ENCODE measurements at regions not wholly inside any gene's neighbourhood (a gene's known extent, or its start where the extent isn't known, plus 50 kb on each side); places are given as distances from the start of the nearest gene placed in this dataset.

DNA sequence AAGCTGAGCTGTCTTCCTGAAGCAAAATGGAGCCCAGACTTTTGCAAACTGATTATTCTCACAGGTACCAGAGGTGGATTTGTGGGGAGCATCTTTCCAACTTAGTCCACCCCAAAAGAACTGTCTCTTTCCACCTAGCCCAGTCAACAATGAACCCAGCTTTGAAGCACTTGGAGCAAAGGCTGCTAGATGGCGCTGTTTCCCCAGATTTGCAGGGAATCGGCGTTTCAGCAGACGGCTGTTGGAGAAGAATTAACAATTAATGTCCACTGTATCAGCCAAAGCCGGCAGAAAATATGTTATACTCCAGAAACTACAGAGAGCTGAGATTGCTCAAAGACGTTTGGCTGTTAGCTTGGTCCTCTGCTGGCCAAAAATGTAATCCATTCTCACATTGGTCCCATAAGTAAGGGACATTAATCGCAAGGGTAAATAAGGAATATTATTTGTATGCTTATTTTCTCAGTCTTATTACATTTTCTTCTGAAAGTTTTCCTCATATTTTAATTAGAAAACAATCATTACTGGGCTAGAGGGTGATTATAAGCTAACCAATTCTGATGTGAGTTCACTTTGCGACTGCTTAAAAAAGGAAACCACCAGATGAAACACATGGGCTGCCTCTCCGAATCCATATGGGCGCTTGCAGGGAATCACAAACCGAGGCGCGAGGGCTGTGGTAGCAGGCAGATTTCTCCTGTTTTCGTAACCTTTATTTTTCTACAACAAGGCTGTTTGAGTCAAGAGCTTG lies 423.8 kb upstream of the MEX3C start:
- Mint-ChIP-seq H3K4me1 (no peaks in the 10 kb centered on the region), H3K36me3 (ENCODE audit: low read depth) (no peaks in the 10 kb centered on the region), H3K27me3 (peaks cover 5% of the 10 kb centered on the region), H3K27ac (no peak overlapping the region), H3K4me3 (no peak overlapping the region), H3K9me3 (no peaks in the 10 kb centered on the region)
- POLR2A ChIA-PET, result no interaction called here
- peak; percentile 41 for DNase-seq
- CTCF ChIA-PET, result interaction anchor here (0.5 to 1.4 kb wide), 8 partner anchors 9 to 667 kb away, joined by 3 to 8 read pairs (median 3); no protein-coding TSS in a partner anchor

DNA sequence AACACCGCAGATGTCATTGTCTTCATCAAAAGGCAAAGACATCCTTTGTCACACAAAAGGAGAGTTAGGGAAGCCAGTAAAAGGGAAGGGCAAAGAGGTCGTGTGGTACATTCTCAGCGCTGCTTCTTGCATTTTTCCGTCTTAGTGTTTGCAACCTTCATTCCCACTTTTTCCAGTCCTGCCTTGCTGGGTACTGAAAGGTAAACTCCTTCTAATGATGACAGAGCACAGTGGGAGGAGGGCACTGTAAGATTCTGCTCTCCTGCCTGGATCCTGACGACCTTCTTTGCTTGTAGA lies 424.3 kb upstream of the MEX3C start:
- no peaks in the 10 kb centered on the region for H3K36me3 Mint-ChIP-seq (ENCODE audit: low read depth)
- no peak for DNase-seq
- ChIA-PET CTCF (interaction anchor here (0.8 to 1.4 kb wide), 5 partner anchors 8 to 667 kb away, joined by 3 to 8 read pairs (median 3); no protein-coding TSS in a partner anchor), POLR2A (no interaction called here)
- no peak overlapping the region for H3K27ac Mint-ChIP-seq
- H3K9me3 Mint-ChIP-seq, result no peaks in the 10 kb centered on the region
- no peak overlapping the region for H3K4me3 Mint-ChIP-seq
- no peaks in the 10 kb centered on the region for H3K4me1 Mint-ChIP-seq
- peaks cover 5% of the 10 kb centered on the region for H3K27me3 Mint-ChIP-seq

DNA sequence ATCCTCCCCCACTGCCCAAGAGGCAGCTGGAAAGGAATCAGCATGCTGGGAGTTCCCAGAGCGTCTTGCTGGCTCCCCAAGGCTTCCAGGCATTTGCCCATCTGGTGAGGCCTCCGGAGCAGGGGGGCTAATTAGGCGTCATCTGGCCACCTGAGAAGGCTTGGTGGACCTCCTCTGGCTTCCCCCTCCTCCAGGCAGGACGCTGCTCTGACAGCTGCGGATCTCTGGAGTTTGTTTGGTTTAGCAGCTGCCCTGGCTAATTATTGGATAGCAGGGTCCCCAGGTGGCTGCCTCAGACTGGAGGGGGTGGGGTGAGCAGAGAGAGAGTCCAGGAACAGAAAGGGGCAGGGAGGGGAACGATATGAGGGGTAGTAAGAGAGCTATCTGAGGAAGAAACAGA lies 425.2 kb upstream of the MEX3C start:
- Mint-ChIP-seq H3K9me3 (no peaks in the 10 kb centered on the region), H3K27ac (no peak overlapping the region), H3K36me3 (ENCODE audit: low read depth) (no peaks in the 10 kb centered on the region), H3K4me3 (no peak overlapping the region), H3K27me3 (peaks cover 5% of the 10 kb centered on the region), H3K4me1 (no peaks in the 10 kb centered on the region)
- ChIA-PET POLR2A (no interaction called here), CTCF (interaction anchor here (0.8 kb wide), 1 partner anchor 512 kb away, joined by 3 read pairs; no protein-coding TSS in a partner anchor)
- DNase-seq, result no peak

DNA sequence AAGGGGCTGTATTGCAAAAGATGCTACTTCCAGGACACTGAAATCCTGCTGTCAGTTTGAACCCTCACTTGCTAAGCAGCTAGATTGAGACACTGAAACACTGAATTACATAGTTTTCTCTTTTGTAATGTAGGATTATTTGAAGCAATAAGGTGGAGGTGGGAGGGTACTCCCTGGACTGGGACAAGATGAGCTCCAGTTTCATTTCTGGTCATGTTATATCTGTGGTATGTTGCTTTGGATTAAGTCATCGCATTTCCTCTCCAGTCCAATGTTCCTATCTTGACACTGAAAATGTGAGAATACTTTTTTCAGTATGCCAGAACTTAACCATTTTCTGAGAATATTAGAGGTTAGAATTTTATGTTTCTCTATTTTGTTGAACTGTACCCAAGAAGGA lies 426.2 kb upstream of the MEX3C start:
- peaks cover 5% of the 10 kb centered on the region for H3K27me3 Mint-ChIP-seq
- DNase-seq, result no peak
- no peaks in the 10 kb centered on the region for H3K9me3 Mint-ChIP-seq
- H3K4me1 Mint-ChIP-seq, result no peaks in the 10 kb centered on the region
- H3K27ac Mint-ChIP-seq, result no peak overlapping the region
- CTCF ChIA-PET, result no interaction called here
- POLR2A ChIA-PET, result no interaction called here
- no peaks in the 10 kb centered on the region for H3K36me3 Mint-ChIP-seq (ENCODE audit: low read depth)
- no peak overlapping the region for H3K4me3 Mint-ChIP-seq

DNA sequence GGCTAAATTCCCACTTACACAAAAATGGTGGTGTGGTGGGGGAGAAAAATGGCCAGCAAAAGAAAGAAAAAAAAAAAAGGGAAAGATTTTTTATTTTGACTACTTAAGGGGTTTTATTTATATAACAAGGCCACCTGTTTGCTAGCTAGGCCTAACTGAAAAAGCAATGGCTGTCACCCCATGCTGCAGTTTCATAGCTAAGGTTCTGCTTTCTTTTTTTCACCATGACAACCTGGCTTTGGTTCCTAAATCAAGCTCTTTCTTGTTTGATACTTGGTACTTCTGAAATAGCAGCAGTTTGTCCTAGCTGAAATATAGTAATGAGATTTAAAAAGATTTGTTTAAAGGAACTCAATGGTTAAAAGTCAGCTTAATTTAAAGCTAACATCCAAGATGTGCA lies 433.2 kb upstream of the MEX3C start:
- H3K4me3 Mint-ChIP-seq, result no peak overlapping the region
- H3K4me1 Mint-ChIP-seq, result no peaks in the 10 kb centered on the region
- CTCF ChIA-PET, result interaction anchor here (2.0 kb wide), 1 partner anchor 10 kb away, joined by 8 read pairs; no protein-coding TSS in a partner anchor
- H3K27ac Mint-ChIP-seq, result no peak overlapping the region
- no peaks in the 10 kb centered on the region for H3K27me3 Mint-ChIP-seq
- POLR2A ChIA-PET, result no interaction called here
- peaks cover 10% of the 10 kb centered on the region for H3K9me3 Mint-ChIP-seq
- no peak for DNase-seq
- H3K36me3 Mint-ChIP-seq (ENCODE audit: low read depth), result no peaks in the 10 kb centered on the region

DNA sequence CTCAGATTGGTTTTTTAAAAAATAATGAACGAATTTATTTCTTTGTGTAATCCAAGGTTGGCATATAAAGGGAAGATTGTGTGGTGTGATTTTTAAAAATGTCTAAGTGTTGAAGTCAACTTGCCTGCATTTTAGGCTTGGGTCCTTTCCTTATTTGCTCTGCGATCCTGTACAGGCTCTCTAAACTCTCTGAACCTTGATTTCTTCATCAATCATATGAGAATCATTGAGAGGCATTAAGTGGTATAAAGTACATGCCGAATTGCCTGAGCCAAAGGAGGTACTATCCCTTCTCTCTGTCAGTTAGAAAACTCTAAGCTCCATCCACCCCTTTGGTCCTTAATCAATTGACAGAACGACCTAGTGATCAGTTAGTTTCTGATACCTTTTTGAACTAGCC lies 440.4 kb upstream of the MEX3C start:
- no peaks in the 10 kb centered on the region for H3K36me3 Mint-ChIP-seq (ENCODE audit: low read depth)
- H3K27me3 Mint-ChIP-seq, result no peaks in the 10 kb centered on the region
- DNase-seq, result no peak
- no peak overlapping the region for H3K4me3 Mint-ChIP-seq
- CTCF ChIA-PET, result interaction anchor here (1.0 kb wide), 1 partner anchor 30 kb away, joined by 3 read pairs; no protein-coding TSS in a partner anchor
- POLR2A ChIA-PET, result no interaction called here
- H3K9me3 Mint-ChIP-seq, result peaks cover 14% of the 10 kb centered on the region
- no peak overlapping the region for H3K27ac Mint-ChIP-seq
- H3K4me1 Mint-ChIP-seq, result no peaks in the 10 kb centered on the region

DNA sequence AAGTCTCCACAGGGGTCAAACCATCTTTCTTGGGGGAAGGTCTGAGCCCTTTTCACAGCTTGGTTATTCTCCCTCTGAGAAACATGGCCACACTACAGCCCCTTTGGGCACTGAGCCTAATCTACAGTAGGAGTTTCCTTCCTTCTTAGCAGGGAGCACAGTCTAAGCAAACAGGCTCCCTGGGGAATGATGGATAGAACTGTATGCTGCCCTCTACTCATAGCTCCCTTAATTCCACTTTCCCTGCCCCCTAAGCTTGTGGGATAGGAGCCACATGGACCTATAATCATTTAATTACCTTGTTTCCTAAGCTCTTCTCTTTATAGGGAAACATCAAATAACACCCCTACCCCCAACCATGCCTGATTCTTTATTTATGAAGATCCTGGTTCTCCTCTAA lies 442.1 kb upstream of the MEX3C start:
- ChIA-PET CTCF (no interaction called here), POLR2A (no interaction called here)
- no peak overlapping the region for H3K4me3 Mint-ChIP-seq
- peaks cover 9% of the 10 kb centered on the region for H3K9me3 Mint-ChIP-seq
- H3K4me1 Mint-ChIP-seq, result no peaks in the 10 kb centered on the region
- no peaks in the 10 kb centered on the region for H3K36me3 Mint-ChIP-seq (ENCODE audit: low read depth)
- H3K27ac Mint-ChIP-seq, result no peak overlapping the region
- no peak for DNase-seq
- no peaks in the 10 kb centered on the region for H3K27me3 Mint-ChIP-seq

DNA sequence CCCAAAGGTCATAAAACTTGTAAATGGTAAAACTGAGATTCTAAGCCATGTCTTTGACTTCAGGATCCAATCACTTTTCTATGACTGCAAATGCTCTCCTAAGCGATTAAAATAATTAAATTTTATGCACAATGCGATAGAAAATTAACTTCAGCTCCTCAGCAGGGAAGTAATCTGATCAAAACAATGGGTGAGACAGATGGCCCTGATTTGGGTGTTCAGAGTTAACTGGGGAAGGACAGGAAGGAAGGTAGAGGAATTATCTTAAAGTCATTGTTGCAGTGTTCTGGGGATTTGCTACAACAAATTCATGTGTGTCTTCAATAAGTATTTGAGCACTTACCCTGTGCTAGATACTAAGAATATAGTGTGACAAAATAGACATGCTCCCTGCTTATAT lies 446.0 kb upstream of the MEX3C start:
- no peak overlapping the region for H3K27ac Mint-ChIP-seq
- ChIA-PET CTCF (no interaction called here), POLR2A (no interaction called here)
- H3K36me3 Mint-ChIP-seq (ENCODE audit: low read depth), result no peaks in the 10 kb centered on the region
- H3K27me3 Mint-ChIP-seq, result no peaks in the 10 kb centered on the region
- H3K4me1 Mint-ChIP-seq, result no peaks in the 10 kb centered on the region
- H3K4me3 Mint-ChIP-seq, result no peak overlapping the region
- no peaks in the 10 kb centered on the region for H3K9me3 Mint-ChIP-seq
- DNase-seq, result no peak

DNA sequence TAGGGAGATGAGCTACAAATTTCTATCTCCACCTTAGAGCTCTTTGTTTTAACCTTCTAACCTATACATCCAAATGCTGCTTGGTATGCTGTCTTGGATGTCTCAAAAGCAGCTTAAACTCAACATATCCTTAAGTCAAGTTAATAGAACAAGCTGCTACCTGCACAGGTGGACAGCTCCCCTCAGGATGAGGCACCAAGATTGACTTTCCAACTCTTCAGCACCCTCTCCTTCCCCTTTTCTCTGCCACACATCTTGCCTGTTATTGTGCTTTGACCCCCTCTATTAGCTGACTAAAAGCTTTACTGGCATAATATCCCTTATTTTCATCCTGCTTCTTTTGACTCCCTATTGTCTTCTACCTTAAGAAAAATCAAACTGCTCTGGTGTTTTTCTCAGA lies 448.1 kb upstream of the MEX3C start:
- POLR2A ChIA-PET, result no interaction called here
- Mint-ChIP-seq H3K27me3 (no peaks in the 10 kb centered on the region), H3K36me3 (ENCODE audit: low read depth) (no peaks in the 10 kb centered on the region), H3K9me3 (no peaks in the 10 kb centered on the region), H3K27ac (no peak overlapping the region), H3K4me3 (no peak overlapping the region), H3K4me1 (no peaks in the 10 kb centered on the region)
- CTCF ChIA-PET, result no interaction called here
- no peak for DNase-seq

DNA sequence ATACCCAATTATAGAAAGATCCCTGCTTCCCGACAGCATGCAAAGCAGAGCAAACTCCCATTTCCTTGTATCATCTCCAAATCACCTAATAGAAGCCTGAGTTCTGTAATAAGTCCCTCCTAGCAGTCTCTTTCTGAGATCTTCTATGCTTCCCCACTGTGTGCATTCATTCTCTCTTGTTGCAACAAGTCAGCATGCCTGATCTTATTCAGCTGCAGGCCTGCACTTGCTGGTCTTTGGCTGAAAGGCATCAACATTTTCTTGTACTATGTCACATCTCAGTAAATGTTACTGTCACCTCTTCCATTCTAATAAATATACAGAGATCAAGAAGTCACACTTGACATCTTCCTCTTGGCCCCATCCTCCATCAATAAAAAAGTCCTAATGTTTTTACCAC lies 449.9 kb upstream of the MEX3C start:
- H3K4me3 Mint-ChIP-seq, result no peak overlapping the region
- ChIA-PET POLR2A (no interaction called here), CTCF (no interaction called here)
- no peaks in the 10 kb centered on the region for H3K9me3 Mint-ChIP-seq
- no peaks in the 10 kb centered on the region for H3K4me1 Mint-ChIP-seq
- H3K27ac Mint-ChIP-seq, result no peak overlapping the region
- DNase-seq, result no peak
- no peaks in the 10 kb centered on the region for H3K27me3 Mint-ChIP-seq
- H3K36me3 Mint-ChIP-seq (ENCODE audit: low read depth), result no peaks in the 10 kb centered on the region

DNA sequence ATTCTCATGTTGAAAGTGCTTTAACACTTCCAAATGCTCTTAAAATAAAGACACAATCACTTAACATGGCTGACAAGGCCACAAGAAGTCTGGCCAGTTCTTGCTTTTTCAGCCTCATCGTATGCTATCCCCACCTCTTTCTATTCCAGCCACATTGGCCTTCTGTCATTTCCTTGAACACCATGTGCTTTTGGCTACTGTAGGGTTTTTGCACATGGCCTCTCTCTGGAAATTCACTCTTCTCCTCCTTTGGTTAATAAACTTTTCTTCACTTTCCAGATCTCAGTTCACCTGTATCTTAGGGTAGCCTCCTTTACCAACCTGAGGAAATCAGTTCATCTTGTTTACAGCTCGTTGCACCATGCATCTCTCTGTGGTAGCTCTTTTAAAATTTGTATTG lies 450.5 kb upstream of the MEX3C start:
- Mint-ChIP-seq H3K9me3 (no peaks in the 10 kb centered on the region), H3K27me3 (no peaks in the 10 kb centered on the region), H3K27ac (no peak overlapping the region), H3K4me3 (no peak overlapping the region), H3K36me3 (ENCODE audit: low read depth) (no peaks in the 10 kb centered on the region), H3K4me1 (no peaks in the 10 kb centered on the region)
- ChIA-PET POLR2A (no interaction called here), CTCF (interaction anchor here (1.0 kb wide), 1 partner anchor 27 kb away, joined by 3 read pairs; no protein-coding TSS in a partner anchor)
- no peak for DNase-seq

DNA sequence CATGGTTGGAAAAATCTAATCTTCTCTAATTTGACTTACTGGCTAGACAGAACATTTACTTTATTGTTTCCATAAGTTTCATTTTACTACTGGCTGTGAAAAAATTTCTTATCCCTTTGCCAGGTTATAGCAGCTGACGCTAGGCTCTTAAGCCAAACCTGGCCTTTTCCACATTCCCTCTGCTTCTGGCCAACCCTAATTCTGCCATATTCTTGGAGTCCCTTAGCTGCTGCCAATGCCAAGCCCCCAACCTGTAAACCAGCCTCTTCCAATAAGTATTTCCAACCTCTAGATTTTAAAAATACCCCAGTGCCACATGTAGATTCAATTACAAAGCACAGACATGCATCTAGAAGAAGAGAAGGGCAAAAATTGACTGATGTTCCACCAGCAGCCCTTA lies 452.3 kb upstream of the MEX3C start:
- H3K27me3 Mint-ChIP-seq, result no peaks in the 10 kb centered on the region
- no peaks in the 10 kb centered on the region for H3K4me1 Mint-ChIP-seq
- H3K36me3 Mint-ChIP-seq (ENCODE audit: low read depth), result no peaks in the 10 kb centered on the region
- no peaks in the 10 kb centered on the region for H3K9me3 Mint-ChIP-seq
- POLR2A ChIA-PET, result no interaction called here
- CTCF ChIA-PET, result interaction anchor here (1.1 kb wide), 1 partner anchor 18 kb away, joined by 3 read pairs; no protein-coding TSS in a partner anchor
- no peak overlapping the region for H3K27ac Mint-ChIP-seq
- no peak for DNase-seq
- H3K4me3 Mint-ChIP-seq, result no peak overlapping the region

DNA sequence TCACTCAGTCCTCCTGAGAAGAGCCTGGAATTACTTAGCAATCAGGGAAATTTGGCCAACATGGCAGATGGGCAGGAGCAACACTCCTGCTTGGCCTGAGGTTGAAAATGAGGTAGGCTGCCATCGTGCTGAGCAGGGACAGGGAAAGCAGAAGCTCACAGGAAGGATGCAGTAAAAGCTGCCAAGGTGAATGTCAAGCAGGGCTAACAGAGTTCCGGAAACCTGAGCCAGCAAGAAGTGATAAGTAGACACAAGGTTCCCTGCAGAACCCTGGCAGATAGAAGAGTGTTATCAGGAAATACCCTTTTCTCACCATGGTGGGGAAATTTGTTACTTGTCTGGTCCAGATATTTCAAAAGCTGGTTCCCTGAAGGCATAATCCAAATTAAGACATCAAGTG lies 454.3 kb upstream of the MEX3C start:
- no peaks in the 10 kb centered on the region for H3K4me1 Mint-ChIP-seq
- ChIA-PET CTCF (no interaction called here), POLR2A (no interaction called here)
- no peak for DNase-seq
- H3K27me3 Mint-ChIP-seq, result no peaks in the 10 kb centered on the region
- no peaks in the 10 kb centered on the region for H3K9me3 Mint-ChIP-seq
- H3K27ac Mint-ChIP-seq, result no peak overlapping the region
- no peak overlapping the region for H3K4me3 Mint-ChIP-seq
- H3K36me3 Mint-ChIP-seq (ENCODE audit: low read depth), result no peaks in the 10 kb centered on the region

DNA sequence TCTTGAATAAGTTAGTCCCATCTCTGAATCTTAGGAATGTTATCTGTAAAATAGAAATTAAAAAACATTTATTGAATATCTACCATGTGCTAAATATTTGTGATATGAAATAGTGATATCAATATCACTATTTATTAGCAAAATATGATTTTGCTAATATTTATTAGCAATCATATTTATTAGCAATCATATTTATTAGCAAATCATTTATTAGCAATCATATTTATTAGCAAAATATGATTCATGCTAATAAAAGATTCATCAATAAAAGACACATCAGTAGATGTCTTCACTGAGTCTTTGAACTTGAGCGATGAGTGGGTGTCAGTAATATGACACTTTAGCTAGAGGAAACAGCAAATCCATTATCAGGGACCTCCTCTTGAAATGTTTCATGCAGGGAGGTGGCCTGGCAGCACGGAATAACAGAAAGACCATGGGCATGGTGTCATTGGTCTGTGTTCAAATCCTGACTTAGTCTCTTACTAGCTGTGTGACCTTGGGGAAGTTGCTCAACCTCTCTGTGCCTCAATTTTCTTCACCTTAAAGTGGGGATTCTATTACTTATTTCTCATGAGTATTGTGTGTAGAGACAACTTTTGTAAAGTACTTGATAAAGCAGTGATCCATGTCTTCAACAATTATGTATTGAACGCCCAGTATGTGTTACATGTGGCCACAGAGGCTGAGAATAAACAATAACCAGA lies 456.2 kb upstream of the MEX3C start:
- ChIA-PET POLR2A (no interaction called here), CTCF (no interaction called here)
- no peaks in the 10 kb centered on the region for H3K27me3 Mint-ChIP-seq
- H3K36me3 Mint-ChIP-seq (ENCODE audit: low read depth), result no peaks in the 10 kb centered on the region
- H3K4me1 Mint-ChIP-seq, result no peaks in the 10 kb centered on the region
- H3K9me3 Mint-ChIP-seq, result no peaks in the 10 kb centered on the region
- DNase-seq, result no peak
- H3K27ac Mint-ChIP-seq, result no peak overlapping the region
- H3K4me3 Mint-ChIP-seq, result no peak overlapping the region

All from activated CD4-positive, alpha-beta memory T cell treated with anti-CD3 and anti-CD28 coated beads, Interleukin-2, amount 10 ng/mL, durations not matched to agents 7 days and 5 days (primary cell).